ENCODE measurements at regions not wholly inside any gene's neighbourhood (a gene's known extent, or its start where the extent isn't known, plus 50 kb on each side); places are given as distances from the start of the nearest gene placed in this dataset.

DNA sequence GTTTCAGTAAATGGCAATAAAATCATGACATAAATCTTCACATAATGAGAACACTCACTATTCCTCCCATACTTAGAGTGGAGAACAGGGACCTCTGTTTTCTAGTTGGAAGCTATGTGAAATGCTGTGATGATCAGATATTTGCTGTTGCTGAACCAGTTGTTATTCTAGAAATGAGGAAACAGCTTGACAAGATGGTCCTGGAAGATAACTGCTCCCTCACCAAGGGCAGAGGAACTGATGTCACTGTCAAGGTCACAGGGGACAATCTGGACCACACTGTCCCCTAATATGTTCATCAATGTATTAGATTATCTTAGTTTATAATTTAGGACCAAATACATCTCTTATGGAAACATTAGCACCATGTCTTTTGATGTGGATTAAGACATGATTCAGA lies 1173.3 kb downstream of the PCDH17 start:
- Histone ChIP-seq H3K9me2 (replicated peaks; ENCODE audit: low read length) (no peaks in the 10 kb centered on the region), H3F3A (ENCODE audit: low read length, unreplicated experiment) (no peaks in the 10 kb centered on the region), H3K4me3 (ENCODE audit: low read length) (no peak overlapping the region), H3K9ac (ENCODE audit: low read length) (no peak overlapping the region), H3K9me3 (ENCODE audit: low read length) (no peaks in the 10 kb centered on the region), H3K4me1 (ENCODE audit: insufficient read depth, low read length) (no peaks in the 10 kb centered on the region), H3K4me2 (ENCODE audit: low read length) (no peak overlapping the region), H4K20me1 (ENCODE audit: low read length) (no peaks in the 10 kb centered on the region), H3K27ac (ENCODE audit: low read length) (no peak overlapping the region), H2AFZ (ENCODE audit: low read length) (no peak overlapping the region), H3K36me3 (ENCODE audit: low read depth, low read length) (no peaks in the 10 kb centered on the region), H3K79me2 (ENCODE audit: low read length) (no peaks in the 10 kb centered on the region), H3K27me3 (ENCODE audit: low read length) (no peaks in the 10 kb centered on the region)
- BruUV-seq (replicated peaks) = no TSS peak
- ATAC-seq (no peak), DNase-seq (no peak)
- intact Hi-C loops (cut with micrococcal nuclease) = no loop called here
- no peak for TF ChIP-seq EZH2phosphoT487 (IDR thresholded peaks at IDR 0.05; ENCODE audit: borderline replicate concordance, low read length)
- TF ChIP-seq EZH2 (IDR thresholded peaks at IDR 0.05; ENCODE audit: low read length, unreplicated experiment) = no peak
- no peak for TF ChIP-seq CTCF (conservative IDR thresholded peaks at IDR 0.05; ENCODE audit: low read depth, low read length)
- CTCF ChIA-PET = no interaction called here
- POLR2A ChIA-PET (ENCODE audit: unreplicated experiment) = no interaction called here

DNA sequence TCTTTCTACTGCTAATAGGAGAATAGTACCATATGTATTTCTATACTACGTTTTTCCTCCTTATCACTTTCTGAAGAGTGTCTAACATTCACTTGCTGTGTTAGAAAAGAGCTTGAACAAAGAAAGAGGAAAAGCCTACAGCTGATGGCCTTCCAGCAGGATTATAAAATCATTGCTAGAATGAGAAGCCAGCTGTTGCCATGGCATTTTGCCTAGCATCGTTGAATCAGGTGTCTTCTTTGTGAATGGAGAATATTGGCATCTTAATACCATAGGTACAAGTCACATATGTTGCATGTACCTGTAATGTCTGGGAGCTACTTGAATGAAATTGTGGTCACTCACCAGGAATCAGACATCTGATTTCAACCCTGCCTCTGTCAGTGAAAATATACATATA lies 1174.9 kb downstream of the PCDH17 start:
- DNase-seq = no peak
- Histone ChIP-seq H3K9ac (ENCODE audit: low read length) (no peak overlapping the region), H3K79me2 (ENCODE audit: low read length) (no peaks in the 10 kb centered on the region), H4K20me1 (ENCODE audit: low read length) (no peaks in the 10 kb centered on the region), H3K9me3 (ENCODE audit: low read length) (no peaks in the 10 kb centered on the region), H3K36me3 (ENCODE audit: low read depth, low read length) (no peaks in the 10 kb centered on the region), H3K27ac (ENCODE audit: low read length) (no peak overlapping the region), H3K27me3 (ENCODE audit: low read length) (no peaks in the 10 kb centered on the region), H3K4me1 (ENCODE audit: insufficient read depth, low read length) (no peaks in the 10 kb centered on the region), H2AFZ (ENCODE audit: low read length) (no peak overlapping the region), H3K9me2 (replicated peaks; ENCODE audit: low read length) (no peaks in the 10 kb centered on the region), H3K4me3 (ENCODE audit: low read length) (no peak overlapping the region), H3F3A (ENCODE audit: low read length, unreplicated experiment) (no peaks in the 10 kb centered on the region), H3K4me2 (ENCODE audit: low read length) (no peak overlapping the region)
- ChIA-PET POLR2A (ENCODE audit: unreplicated experiment) (no interaction called here), CTCF (no interaction called here)
- TF ChIP-seq EZH2phosphoT487 (IDR thresholded peaks at IDR 0.05; ENCODE audit: borderline replicate concordance, low read length) = no peak
- no peak for TF ChIP-seq EZH2 (IDR thresholded peaks at IDR 0.05; ENCODE audit: low read length, unreplicated experiment)
- TF ChIP-seq CTCF (conservative IDR thresholded peaks at IDR 0.05; ENCODE audit: low read depth, low read length) = no peak
- no peak for ATAC-seq
- no TSS peak for BruUV-seq (replicated peaks)
- intact Hi-C loops (cut with micrococcal nuclease) = no loop called here

DNA sequence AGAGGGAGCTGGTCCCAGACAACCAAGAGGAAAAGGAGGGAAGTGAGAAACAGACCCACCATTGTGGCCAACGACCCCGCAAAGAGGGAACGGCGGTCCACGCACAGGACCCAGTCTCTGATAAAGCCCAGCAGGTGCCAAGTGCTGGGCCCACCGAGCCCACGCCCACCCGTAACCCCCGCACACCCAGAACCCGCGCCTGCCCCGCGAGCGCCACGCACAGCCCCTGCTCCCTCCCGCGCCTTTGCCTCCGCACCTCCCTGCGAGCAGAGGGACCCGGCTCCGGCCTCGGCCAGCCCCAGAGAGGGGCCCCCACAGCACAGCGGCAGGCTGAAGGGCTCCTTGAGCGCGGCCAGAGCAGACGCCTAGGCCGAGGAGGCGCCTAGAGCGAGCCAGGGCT lies 1192.2 kb downstream of the PCDH17 start:
- H2AFZ ChIP-seq (ENCODE audit: low read length) = no peak overlapping the region
- no peak overlapping the region for H3K4me2 ChIP-seq (ENCODE audit: low read length)
- H3K27ac ChIP-seq (ENCODE audit: low read length) = no peak overlapping the region
- H3K9ac ChIP-seq (ENCODE audit: low read length) = no peak overlapping the region
- H3K4me1 ChIP-seq (ENCODE audit: insufficient read depth, low read length) = no peaks in the 10 kb centered on the region
- intact Hi-C loops (cut with micrococcal nuclease) = no loop called here
- TF ChIP-seq EZH2 (IDR thresholded peaks at IDR 0.05; ENCODE audit: low read length, unreplicated experiment) (no peak), CTCF (conservative IDR thresholded peaks at IDR 0.05; ENCODE audit: low read depth, low read length) (no peak), EZH2phosphoT487 (IDR thresholded peaks at IDR 0.05; ENCODE audit: borderline replicate concordance, low read length) (no peak)
- no peaks in the 10 kb centered on the region for H3K79me2 ChIP-seq (ENCODE audit: low read length)
- no peaks in the 10 kb centered on the region for H3K9me2 ChIP-seq (replicated peaks; ENCODE audit: low read length)
- DNase-seq (no peak), ATAC-seq (no peak)
- no peaks in the 10 kb centered on the region for H3K36me3 ChIP-seq (ENCODE audit: low read depth, low read length)
- no peaks in the 10 kb centered on the region for H3K9me3 ChIP-seq (ENCODE audit: low read length)
- H3K4me3 ChIP-seq (ENCODE audit: low read length) = no peak overlapping the region
- no peaks in the 10 kb centered on the region for H4K20me1 ChIP-seq (ENCODE audit: low read length)
- H3K27me3 ChIP-seq (ENCODE audit: low read length) = no peaks in the 10 kb centered on the region
- CTCF ChIA-PET = no interaction called here
- H3F3A ChIP-seq (ENCODE audit: low read length, unreplicated experiment) = no peaks in the 10 kb centered on the region
- POLR2A ChIA-PET (ENCODE audit: unreplicated experiment) = no interaction called here
- BruUV-seq (replicated peaks) = no TSS peak
